Endothelial cell of umbilical vein (primary cell): ENCODE measurements at regions not wholly inside any gene's neighbourhood (a gene's known extent, or its start where the extent isn't known, plus 50 kb on each side); places are given as distances from the start of the nearest gene placed in this dataset.

Source experiments
- BruUV-seq: library from RNA; stranded (reverse); fragments of 400-500 nt; replicated peaks from 2 replicates; lab custom pipeline; 2021; lab: Mats Ljungman, UMichigan
- CTCF ChIA-PET: fragments of 300-600, 350-600 bp; sonication (Branson Sonifier 250); formaldehyde crosslinking; loops from one replicate; lab custom pipeline; 2021; ENCODE audit warnings: antibody characterized with exemption, inconsistent platforms; lab: Charles Lee
- POLR2A ChIA-PET: fragments of 300-600, 350-600 bp; sonication (Branson Sonifier 250); formaldehyde crosslinking; loops from one replicate; lab custom pipeline; 2021; ENCODE audit warnings: antibody characterized with exemption, inconsistent platforms; lab: Charles Lee
- DNase-seq: peaks from one replicate; pipeline ENCODE4 v3.0.0-alpha.2; 2011; ENCODE audit warnings: low read depth, low spot score
- FAIRE-seq: peaks from 2 replicates; lab custom pipeline; 2011; peaks lifted over from hg19 to GRCh38; lab: Jason Lieb, UNC
- H2AFZ ChIP-seq: 2 replicates; pipeline ENCODE4 v1.6.0; 2012; ENCODE audit warnings: low read depth, low read length, control low read depth, inconsistent platforms
- H3K27ac ChIP-seq: 2 replicates; pipeline ENCODE4 v1.5.1; 2011; ENCODE audit warnings: low read depth, mild to moderate bottlenecking, control low read depth, low read length, moderate library complexity; ENCODE audit not compliant: insufficient read depth
- H3K27me3 ChIP-seq, 2 experiments: 2 replicates each; pipeline versions ENCODE4 v1.6.0 to v1.6.1; 2011; ENCODE audit warnings: low read length in 2 of 2, mixed read lengths in 1 of 2; ENCODE audit not compliant: control insufficient read depth in 2 of 2, insufficient read depth in 2 of 2
- H3K36me3 ChIP-seq, 2 experiments: 2 replicates in 1 of 2; 3 replicates in 1 of 2; pipeline ENCODE4 v1.5.1; 2011; ENCODE audit warnings: low read length in 2 of 2, mild to moderate bottlenecking in 1 of 2, moderate library complexity in 1 of 2; ENCODE audit not compliant: control insufficient read depth in 2 of 2, insufficient read depth in 2 of 2; ENCODE audit errors: extremely low read depth in 1 of 2
- H3K4me1 ChIP-seq: 3 replicates; pipeline ENCODE4 v1.5.1; 2011; ENCODE audit warnings: mild to moderate bottlenecking, low read length; ENCODE audit not compliant: control insufficient read depth, insufficient read depth; ENCODE audit errors: extremely low read depth
- H3K4me2 ChIP-seq: 2 replicates; pipeline ENCODE4 v1.6.1; 2011; ENCODE audit warnings: low read length, control low read depth, mixed read lengths; ENCODE audit not compliant: insufficient read depth
- H3K4me3 ChIP-seq, 3 experiments: fragments of 200-600 bp in 1 of 3; sonication (generic), shearing (Covaris generic) in 1 of 3; replicated peaks in 1 of 3; 2 replicates each; pipeline ENCODE4 v1.5.1; 2011 to 2016; ENCODE audit warnings: control low read depth in 3 of 3, low read length in 3 of 3, mild to moderate bottlenecking in 2 of 3, inconsistent platforms in 1 of 3, low read depth in 1 of 3, moderate library complexity in 1 of 3; ENCODE audit not compliant: insufficient read depth in 1 of 3
- H3K79me2 ChIP-seq: 2 replicates; pipeline ENCODE4 v1.6.0; 2012; ENCODE audit warnings: low read length, inconsistent platforms; ENCODE audit not compliant: control insufficient read depth, insufficient read depth
- H3K9ac ChIP-seq: replicated peaks from 2 replicates; pipeline ENCODE3; 2011; ENCODE audit warnings: low read length, control low read depth; ENCODE audit not compliant: insufficient read depth; ENCODE audit errors: extremely low read depth
- H3K9me1 ChIP-seq: replicated peaks from 3 replicates; pipeline ENCODE4 v1.6.0; 2011; ENCODE audit warnings: mild to moderate bottlenecking, low read length; ENCODE audit not compliant: control insufficient read depth, insufficient read depth; ENCODE audit errors: extremely low read depth
- H3K9me3 ChIP-seq: replicated peaks from 2 replicates; pipeline ENCODE4 v1.5.1; 2012; ENCODE audit warnings: low read length, inconsistent platforms; ENCODE audit not compliant: control insufficient read depth, insufficient read depth
- H4K20me1 ChIP-seq: replicated peaks from 2 replicates; pipeline ENCODE3; 2011; ENCODE audit warnings: mild to moderate bottlenecking, low read length; ENCODE audit not compliant: control insufficient read depth, insufficient read depth; ENCODE audit errors: extremely low read depth
- EZH2 ChIP-seq: IDR thresholded peaks from 2 replicates; pipeline ENCODE4 v1.6.1; 2012; ENCODE audit warnings: borderline replicate concordance, low read depth, mild to moderate bottlenecking, moderate library complexity, low read length, inconsistent platforms; ENCODE audit not compliant: severe bottlenecking
- FOS ChIP-seq: IDR thresholded peaks from 2 replicates; pipeline ENCODE4 v1.6.1; 2011; ENCODE audit warnings: mild to moderate bottlenecking, low read length, moderate library complexity, borderline replicate concordance; ENCODE audit not compliant: insufficient read depth
- GATA2 ChIP-seq: IDR thresholded peaks from 2 replicates; pipeline ENCODE4 v1.7.0; 2011; ENCODE audit warnings: low read depth, mild to moderate bottlenecking, moderate library complexity, mixed read lengths, low read length; ENCODE audit not compliant: insufficient read length, insufficient read depth
- JUN ChIP-seq: IDR thresholded peaks from 2 replicates; pipeline ENCODE4 v1.6.1; 2011; ENCODE audit warnings: borderline replicate concordance, low read depth; ENCODE audit not compliant: insufficient read length, insufficient read depth
- MYC ChIP-seq: IDR thresholded peaks from one replicate; pipeline ENCODE4 v1.6.1; 2011; ENCODE audit warnings: mild to moderate bottlenecking, low read depth, low read length
- POLR2A ChIP-seq: IDR thresholded peaks from 2 replicates; pipeline ENCODE4 v1.6.1; 2012; ENCODE audit warnings: low read depth, mild to moderate bottlenecking, control low read depth, low read length
- POLR2AphosphoS5 ChIP-seq: IDR thresholded peaks from 2 replicates; pipeline ENCODE4 v1.6.1; 2012; ENCODE audit warnings: low read depth, mild to moderate bottlenecking, control low read depth, low read length, moderate library complexity; ENCODE audit not compliant: insufficient read depth
- dilution Hi-C: fragments of 300-500 bp; cut with MboI; formaldehyde crosslinking; loops from one replicate; pipeline ENCODE4 v1.15.0; 2019; ENCODE audit warnings: low sequenced_read_pairs; ENCODE audit not compliant: extremely low pct_ligation_motif_present
- intact Hi-C: fragments of 100-400 bp; cut with micrococcal nuclease; formaldehyde crosslinking; loops from one replicate; pipeline ENCODE4 v1.10.0; 2022
- TF ChIP-seq, protein P1 (sequence below), 2 donors: IDR thresholded peaks; 1 replicate in 1 of 2; 2 replicates in 1 of 2; pipeline ENCODE4 v1.5.1; 2011; ENCODE audit warnings: low read length in 2 of 2, mild to moderate bottlenecking in 2 of 2, moderate library complexity in 2 of 2, control low read depth in 1 of 2, inconsistent platforms in 1 of 2, low read depth in 1 of 2; ENCODE audit not compliant: insufficient read depth in 1 of 2; ENCODE audit errors: extremely low read depth in 1 of 2
- TF ChIP-seq, protein P2 (sequence below): IDR thresholded peaks from 2 replicates; pipeline ENCODE4 v1.6.1; 2011; ENCODE audit not compliant: insufficient read depth, insufficient read length

DNA sequence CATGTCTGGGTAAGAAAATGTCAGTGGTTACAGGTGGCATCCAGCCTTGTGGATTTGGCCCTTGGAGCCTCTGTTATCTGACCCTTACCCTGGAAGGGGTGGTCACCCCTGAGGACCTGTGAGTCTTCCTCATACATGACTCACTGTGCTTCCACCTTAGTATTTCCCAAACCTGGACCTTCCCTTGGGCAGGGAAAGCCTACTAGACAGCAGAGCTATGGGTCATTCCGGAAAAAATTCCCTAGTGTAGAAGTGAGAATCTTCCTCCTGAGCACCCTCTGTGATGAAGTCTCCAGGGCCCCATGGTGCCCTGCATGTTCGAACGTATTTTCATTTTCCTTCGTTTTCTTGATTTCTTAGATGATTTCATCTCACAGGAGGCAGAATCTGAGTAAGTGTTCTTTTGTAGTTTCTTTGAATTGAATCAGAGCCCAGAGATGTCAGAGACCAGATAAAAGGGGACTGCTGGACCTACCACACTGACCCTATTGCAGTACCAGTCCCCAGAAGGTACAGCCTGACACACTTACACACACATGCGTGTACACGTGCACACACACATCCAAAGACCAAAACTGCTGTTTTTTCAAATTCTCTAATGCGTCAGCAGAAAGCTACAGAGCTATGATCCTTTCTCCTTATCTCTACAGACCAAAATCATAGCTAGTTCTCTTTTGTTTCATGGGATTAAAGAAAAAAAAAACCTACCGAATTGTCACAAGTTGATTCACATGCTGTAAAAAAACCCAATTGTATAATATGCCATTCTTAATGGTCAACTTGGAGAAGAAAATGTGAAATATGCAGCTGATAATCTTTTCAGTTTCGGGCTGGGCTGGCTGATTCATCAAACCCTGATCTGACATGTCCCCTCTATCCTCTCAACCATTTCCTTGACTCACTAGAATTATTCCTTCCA is 50.5 kb upstream of the ARHGEF3 start:
- no peaks in the 10 kb centered on the region for H3K36me3 ChIP-seq
- FAIRE-seq: no peak
- DNase-seq: no peak
- no peak overlapping the region for H3K4me2 ChIP-seq
- intact Hi-C loops (no loop called here), dilution Hi-C loops (no loop called here)
- TF ChIP-seq POLR2AphosphoS5 (no peak), POLR2A (no peak), JUN (no peak), EZH2 (no peak), GATA2 (no peak), FOS (no peak), MYC (no peak)
- TF ChIP-seq, protein P1, sequence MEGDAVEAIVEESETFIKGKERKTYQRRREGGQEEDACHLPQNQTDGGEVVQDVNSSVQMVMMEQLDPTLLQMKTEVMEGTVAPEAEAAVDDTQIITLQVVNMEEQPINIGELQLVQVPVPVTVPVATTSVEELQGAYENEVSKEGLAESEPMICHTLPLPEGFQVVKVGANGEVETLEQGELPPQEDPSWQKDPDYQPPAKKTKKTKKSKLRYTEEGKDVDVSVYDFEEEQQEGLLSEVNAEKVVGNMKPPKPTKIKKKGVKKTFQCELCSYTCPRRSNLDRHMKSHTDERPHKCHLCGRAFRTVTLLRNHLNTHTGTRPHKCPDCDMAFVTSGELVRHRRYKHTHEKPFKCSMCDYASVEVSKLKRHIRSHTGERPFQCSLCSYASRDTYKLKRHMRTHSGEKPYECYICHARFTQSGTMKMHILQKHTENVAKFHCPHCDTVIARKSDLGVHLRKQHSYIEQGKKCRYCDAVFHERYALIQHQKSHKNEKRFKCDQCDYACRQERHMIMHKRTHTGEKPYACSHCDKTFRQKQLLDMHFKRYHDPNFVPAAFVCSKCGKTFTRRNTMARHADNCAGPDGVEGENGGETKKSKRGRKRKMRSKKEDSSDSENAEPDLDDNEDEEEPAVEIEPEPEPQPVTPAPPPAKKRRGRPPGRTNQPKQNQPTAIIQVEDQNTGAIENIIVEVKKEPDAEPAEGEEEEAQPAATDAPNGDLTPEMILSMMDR (IDR thresholded peaks at IDR 0.05; ENCODE audit: extremely low read depth in 1 of 2, insufficient read depth in 1 of 2, low read depth in 1 of 2, low read length in 2 of 2): no peak
- TF ChIP-seq, protein P2, sequence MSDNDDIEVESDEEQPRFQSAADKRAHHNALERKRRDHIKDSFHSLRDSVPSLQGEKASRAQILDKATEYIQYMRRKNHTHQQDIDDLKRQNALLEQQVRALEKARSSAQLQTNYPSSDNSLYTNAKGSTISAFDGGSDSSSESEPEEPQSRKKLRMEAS: no peak
- no peak overlapping the region for H3K27ac ChIP-seq
- no peak overlapping the region for H3K9ac ChIP-seq
- H3K4me3 ChIP-seq: no peak overlapping the region
- H3K27me3 ChIP-seq: no peaks in the 10 kb centered on the region
- ChIA-PET POLR2A (no interaction called here), CTCF (interaction anchor here (1.0 to 11.9 kb wide), 7 partner anchors 10 to 150 kb away, joined by 3 to 120 read pairs (median 4); no protein-coding TSS in a partner anchor)
- H2AFZ ChIP-seq: no peak overlapping the region
- H3K4me1 ChIP-seq: peaks cover 8% of the 10 kb centered on the region
- no peaks in the 10 kb centered on the region for H3K79me2 ChIP-seq
- H3K9me3 ChIP-seq: no peaks in the 10 kb centered on the region
- H3K9me1 ChIP-seq: no peaks in the 10 kb centered on the region
- H4K20me1 ChIP-seq: no peaks in the 10 kb centered on the region
- no TSS peak for BruUV-seq
